OCI-LY7 (cell line): ENCODE measurements at regions not wholly inside any gene's neighbourhood (a gene's known extent, or its start where the extent isn't known, plus 50 kb on each side); places are given as distances from the start of the nearest gene placed in this dataset.

ENCODE experiments used
- BruUV-seq: library from RNA; stranded (reverse); fragments of 400-500 nt; replicated peaks from 2 replicates; lab custom pipeline; 2021; lab: Mats Ljungman, UMichigan
- CTCF ChIA-PET: fragments of 300-600 bp; sonication (Branson Sonifier 250); formaldehyde crosslinking; loops from one replicate; lab custom pipeline; 2022; ENCODE audit warnings: antibody characterized with exemption; ENCODE audit not compliant: unreplicated experiment; lab: Charles Lee
- POLR2A ChIA-PET: fragments of 300-600 bp; sonication (Branson Sonifier 250); formaldehyde crosslinking; loops from one replicate; lab custom pipeline; 2022; ENCODE audit warnings: antibody characterized with exemption; lab: Charles Lee
- DNase-seq: peaks from one replicate; pipeline ENCODE4 v3.0.0-alpha.2; 2015; ENCODE audit warnings: low spot score
- H2AFZ ChIP-seq: fragments of 200-600 bp; sonication (generic), shearing (Covaris generic); 2 replicates; pipeline ENCODE4 v1.6.1; 2014; ENCODE audit warnings: mild to moderate bottlenecking, antibody characterized with exemption, low read length, moderate library complexity
- H3K27ac ChIP-seq: fragments of 200-600 bp; sonication (generic); 2 replicates; pipeline ENCODE4 v1.5.1; 2014; ENCODE audit warnings: mixed run types, low read depth, mild to moderate bottlenecking, moderate library complexity, low read length, inconsistent platforms; ENCODE audit not compliant: poor library complexity, severe bottlenecking
- H3K36me3 ChIP-seq: fragments of 200-600 bp; sonication (generic); 2 replicates; pipeline ENCODE4 v1.6.1; 2014; ENCODE audit warnings: mild to moderate bottlenecking, antibody characterized with exemption, low read length, moderate library complexity, mixed read lengths; ENCODE audit not compliant: insufficient read depth
- H3K4me1 ChIP-seq: fragments of 200-600 bp; sonication (generic); 2 replicates; pipeline ENCODE4 v1.5.1; 2014; ENCODE audit warnings: mild to moderate bottlenecking, low read length; ENCODE audit not compliant: insufficient read depth, poor library complexity, severe bottlenecking
- H3K4me2 ChIP-seq: fragments of 200-600 bp; sonication (generic); 2 replicates; pipeline ENCODE4 v1.6.1; 2014; ENCODE audit warnings: mild to moderate bottlenecking, low read length
- H3K4me3 ChIP-seq: fragments of 200-600 bp; sonication (generic); 2 replicates; pipeline ENCODE4 v1.5.1; 2014; ENCODE audit warnings: mild to moderate bottlenecking, low read depth, low read length; ENCODE audit not compliant: poor library complexity, severe bottlenecking
- H3K79me2 ChIP-seq: fragments of 200-600 bp; sonication (generic); 2 replicates; pipeline ENCODE4 v1.6.1; 2016; ENCODE audit warnings: low read depth, mild to moderate bottlenecking, low read length, moderate library complexity, mixed read lengths; ENCODE audit not compliant: insufficient read depth
- H3K9me2 ChIP-seq: fragments of 200-600 bp; sonication (generic); 2 replicates; pipeline ENCODE4 v1.6.1; 2016; ENCODE audit warnings: mild to moderate bottlenecking, low read length, mixed read lengths; ENCODE audit not compliant: insufficient read depth
- H3K9me3 ChIP-seq: fragments of 200-600 bp; sonication (generic); 2 replicates; pipeline ENCODE4 v1.6.1; 2014; ENCODE audit warnings: mild to moderate bottlenecking, mixed run types, low read length, mixed read lengths
- H4K20me1 ChIP-seq: fragments of 200-600 bp; sonication (generic); 2 replicates; pipeline ENCODE4 v1.6.1; 2014; ENCODE audit warnings: mild to moderate bottlenecking, antibody characterized with exemption, low read length, moderate library complexity, mixed read lengths; ENCODE audit not compliant: insufficient read depth
- EZH2phosphoT487 ChIP-seq: fragments of 200-600 bp; sonication (generic); IDR thresholded peaks from 2 replicates; pipeline ENCODE4 v1.6.1; 2018; ENCODE audit warnings: low read depth, borderline replicate concordance, mild to moderate bottlenecking, mixed run types, antibody characterized with exemption, low read length, moderate library complexity, mixed read lengths
- intact Hi-C: fragments of 100-400 bp; cut with micrococcal nuclease; formaldehyde crosslinking; loops from one replicate; pipeline ENCODE4 v1.10.0; 2022; ENCODE audit not compliant: unreplicated experiment
- TF ChIP-seq, protein P1 (sequence below): fragments of 200-600 bp; sonication (generic); conservative IDR thresholded peaks from 2 replicates; pipeline ENCODE4 v1.5.1; 2014; ENCODE audit warnings: mild to moderate bottlenecking, antibody characterized with exemption, low read length, moderate library complexity, mixed read lengths

GRCh38 chr12:67427336-67427735 is 158.2 kb downstream of the CAND1 start:
- ChIA-PET POLR2A (no interaction called here), CTCF (no interaction called here)
- Histone ChIP-seq H3K4me3 (no peak overlapping the region), H4K20me1 (no peaks in the 10 kb centered on the region), H3K9me3 (no peaks in the 10 kb centered on the region), H3K36me3 (no peaks in the 10 kb centered on the region), H3K4me1 (no peaks in the 10 kb centered on the region), H2AFZ (no peak overlapping the region), H3K9me2 (no peaks in the 10 kb centered on the region), H3K27ac (no peak overlapping the region), H3K4me2 (no peak overlapping the region), H3K79me2 (no peaks in the 10 kb centered on the region)
- intact Hi-C loops = no loop called here
- BruUV-seq = no TSS peak
- DNase-seq = no peak
- no peak for TF ChIP-seq EZH2phosphoT487
- TF ChIP-seq, protein P1, sequence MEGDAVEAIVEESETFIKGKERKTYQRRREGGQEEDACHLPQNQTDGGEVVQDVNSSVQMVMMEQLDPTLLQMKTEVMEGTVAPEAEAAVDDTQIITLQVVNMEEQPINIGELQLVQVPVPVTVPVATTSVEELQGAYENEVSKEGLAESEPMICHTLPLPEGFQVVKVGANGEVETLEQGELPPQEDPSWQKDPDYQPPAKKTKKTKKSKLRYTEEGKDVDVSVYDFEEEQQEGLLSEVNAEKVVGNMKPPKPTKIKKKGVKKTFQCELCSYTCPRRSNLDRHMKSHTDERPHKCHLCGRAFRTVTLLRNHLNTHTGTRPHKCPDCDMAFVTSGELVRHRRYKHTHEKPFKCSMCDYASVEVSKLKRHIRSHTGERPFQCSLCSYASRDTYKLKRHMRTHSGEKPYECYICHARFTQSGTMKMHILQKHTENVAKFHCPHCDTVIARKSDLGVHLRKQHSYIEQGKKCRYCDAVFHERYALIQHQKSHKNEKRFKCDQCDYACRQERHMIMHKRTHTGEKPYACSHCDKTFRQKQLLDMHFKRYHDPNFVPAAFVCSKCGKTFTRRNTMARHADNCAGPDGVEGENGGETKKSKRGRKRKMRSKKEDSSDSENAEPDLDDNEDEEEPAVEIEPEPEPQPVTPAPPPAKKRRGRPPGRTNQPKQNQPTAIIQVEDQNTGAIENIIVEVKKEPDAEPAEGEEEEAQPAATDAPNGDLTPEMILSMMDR = no peak

- no peaks in the 10 kb centered on the region for H3K9me3 ChIP-seq
- no peaks in the 10 kb centered on the region for H3K79me2 ChIP-seq
- CTCF ChIA-PET = no interaction called here
- H2AFZ ChIP-seq = no peak overlapping the region
- peaks cover 2% of the 10 kb centered on the region for H3K4me1 ChIP-seq
- no peaks in the 10 kb centered on the region for H3K9me2 ChIP-seq
- no peak overlapping the region for H3K27ac ChIP-seq
- no peaks in the 10 kb centered on the region for H4K20me1 ChIP-seq
- no TSS peak for BruUV-seq
- no peak overlapping the region for H3K4me2 ChIP-seq
- no peak for DNase-seq
- POLR2A ChIA-PET = no interaction called here
- H3K36me3 ChIP-seq = no peaks in the 10 kb centered on the region
- no peak overlapping the region for H3K4me3 ChIP-seq
- intact Hi-C loops = no loop called here
- no peak for TF ChIP-seq EZH2phosphoT487
- TF ChIP-seq, protein P1 = no peak
Observed at GRCh38 chr12:67428431-67428830, 159.3 kb downstream of the CAND1 start.

DNA sequence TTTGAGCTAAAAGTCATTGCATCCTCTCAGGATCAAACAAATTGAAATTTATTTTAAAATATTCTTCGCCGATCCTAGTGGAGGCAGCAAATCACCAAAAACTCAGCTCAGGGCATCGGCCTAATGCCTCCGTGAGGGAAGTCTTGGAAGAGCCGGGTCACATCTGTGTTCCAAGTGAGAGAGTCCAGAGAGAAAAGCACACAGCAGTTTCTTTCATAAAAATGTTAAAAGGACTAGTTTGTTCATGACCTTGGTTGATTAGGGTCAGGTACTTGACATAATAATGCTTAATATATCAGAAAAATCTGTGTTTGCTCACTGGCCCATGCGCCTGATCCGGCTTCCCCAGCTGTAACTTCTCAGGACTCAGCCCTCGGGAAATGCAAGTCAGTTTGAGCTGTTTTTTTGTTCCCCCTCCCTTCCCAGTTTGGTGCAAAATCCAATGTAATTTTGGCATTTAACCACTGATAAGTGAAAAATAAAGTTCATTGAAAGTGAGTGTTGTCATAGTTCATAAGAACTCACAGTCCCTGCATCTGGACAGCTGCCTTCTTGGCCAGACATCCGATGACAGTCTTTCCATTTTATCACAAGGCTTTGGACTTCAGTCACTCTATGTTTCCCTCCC is 161.7 kb downstream of the CAND1 start:
- no peaks in the 10 kb centered on the region for H4K20me1 ChIP-seq
- H3K79me2 ChIP-seq = no peaks in the 10 kb centered on the region
- no peaks in the 10 kb centered on the region for H3K9me2 ChIP-seq
- no peak for DNase-seq
- ChIA-PET POLR2A (interaction anchor here (0.6 to 1.0 kb wide), 2 partner anchors 8 to 80 kb away, joined by 3 read pairs; no protein-coding TSS in a partner anchor), CTCF (no interaction called here)
- H3K4me1 ChIP-seq = peaks cover 7% of the 10 kb centered on the region
- no peaks in the 10 kb centered on the region for H3K36me3 ChIP-seq
- H3K4me2 ChIP-seq = no peak overlapping the region
- H2AFZ ChIP-seq = no peak overlapping the region
- H3K4me3 ChIP-seq = no peak overlapping the region
- intact Hi-C loops = no loop called here
- BruUV-seq = no TSS peak
- H3K27ac ChIP-seq = no peak overlapping the region
- TF ChIP-seq, protein P1 = no peak
- TF ChIP-seq EZH2phosphoT487 = no peak
- no peaks in the 10 kb centered on the region for H3K9me3 ChIP-seq
